Posterior cingulate gyrus (tissue), 11 donors: ENCODE measurements at regions not wholly inside any gene's neighbourhood (a gene's known extent, or its start where the extent isn't known, plus 50 kb on each side); places are given as distances from the start of the nearest gene placed in this dataset.

Experiments
- DNase-seq, 10 donors: peaks; one replicate each; pipeline versions ENCODE4 v3.0.0 to v3.0.0-alpha.2; 2020 to 2021; ENCODE audit warnings: mixed read lengths in 3 of 10
- intact Hi-C: fragments of 100-400 bp; cut with DNase I; formaldehyde crosslinking; loops from one replicate; pipeline ENCODE4 v1.15.1; 2023

DNA sequence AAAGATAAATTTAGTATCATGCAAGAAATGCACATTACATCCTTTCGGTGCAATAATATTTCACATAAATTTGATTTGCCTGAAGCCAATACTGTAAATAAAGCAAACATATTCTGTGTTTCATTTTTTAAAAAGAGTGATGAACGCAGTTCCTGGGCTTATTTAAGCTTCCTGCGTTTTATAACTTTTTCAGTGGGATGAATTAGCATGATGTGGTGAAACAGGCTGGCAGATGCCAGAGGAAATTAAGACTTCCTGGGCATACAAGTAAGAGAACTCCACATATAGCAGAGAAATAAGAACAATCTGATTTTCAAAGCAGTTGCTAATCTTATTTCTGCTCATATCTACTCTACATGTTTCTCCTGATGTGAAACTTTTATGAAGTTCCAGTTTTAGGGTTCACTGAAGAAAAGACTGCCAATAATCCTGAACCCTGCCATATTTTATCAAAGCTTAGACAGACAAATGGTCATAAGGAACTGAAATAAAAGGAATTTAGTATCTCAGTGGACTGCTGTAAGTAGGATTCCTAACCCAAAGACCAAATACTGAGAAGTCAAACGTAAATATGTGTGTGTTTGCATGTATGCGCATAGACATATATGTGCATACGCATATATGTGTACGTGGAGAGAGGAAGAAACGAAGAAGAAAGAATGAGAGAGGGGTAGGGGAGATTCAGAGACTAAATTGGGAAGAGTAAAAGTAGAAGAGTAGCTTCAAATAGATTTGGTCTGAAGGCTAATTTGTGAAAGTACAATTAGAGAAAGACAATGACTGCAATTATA lies 628.6 kb upstream of the CCDC54 start:
- no peak for DNase-seq
- intact Hi-C loops: no loop called here

DNA sequence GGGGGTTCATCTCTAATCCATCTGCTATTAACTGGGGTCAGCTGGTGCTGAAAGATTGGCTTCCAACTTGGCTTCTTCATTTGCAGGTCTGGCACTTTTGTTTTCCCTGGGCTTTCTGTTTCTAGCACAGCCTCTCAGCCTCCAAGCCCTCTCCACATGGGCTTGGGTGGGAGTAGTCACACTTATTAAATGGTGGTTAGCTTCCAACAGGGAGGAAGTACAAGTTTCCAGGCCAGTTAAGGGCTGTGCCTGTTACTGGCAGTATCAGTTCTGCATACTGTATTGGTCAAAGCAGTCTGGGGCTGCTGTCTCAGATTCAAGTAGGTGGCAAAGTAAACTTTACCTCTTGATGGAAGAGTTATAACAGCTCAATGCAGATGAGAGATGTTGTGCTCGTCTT lies 627.1 kb upstream of the CCDC54 start:
- intact Hi-C loops: no loop called here
- DNase-seq: no peak

GRCh38 chr3:106755336-106755735 lies 621.9 kb upstream of the CCDC54 start:
- intact Hi-C loops: no loop called here
- no peak for DNase-seq

- intact Hi-C loops: no loop called here
- DNase-seq: no peak
These were observed 620.3 kb upstream of the CCDC54 start for GRCh38 chr3:106756901-106757300.

DNA sequence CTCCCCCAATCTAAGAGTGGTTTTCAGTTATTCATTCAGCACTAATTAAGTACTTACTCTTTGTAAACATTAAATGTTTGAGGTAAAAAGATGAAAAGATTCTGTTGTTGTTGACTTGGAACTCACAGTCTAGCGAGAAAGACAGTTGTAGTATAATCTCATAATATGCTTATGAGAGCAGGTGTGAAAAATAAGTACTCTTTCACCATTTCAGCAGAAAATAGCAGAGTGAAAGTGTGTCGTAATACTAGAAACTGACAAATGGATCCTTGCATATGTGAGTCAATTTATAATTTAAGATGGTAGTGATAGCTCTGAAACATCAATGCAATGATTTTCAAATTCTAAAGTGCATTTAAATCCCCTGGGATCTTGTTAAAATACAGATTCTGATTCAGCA lies 618.8 kb upstream of the CCDC54 start:
- intact Hi-C loops: no loop called here
- DNase-seq: no peak

DNA sequence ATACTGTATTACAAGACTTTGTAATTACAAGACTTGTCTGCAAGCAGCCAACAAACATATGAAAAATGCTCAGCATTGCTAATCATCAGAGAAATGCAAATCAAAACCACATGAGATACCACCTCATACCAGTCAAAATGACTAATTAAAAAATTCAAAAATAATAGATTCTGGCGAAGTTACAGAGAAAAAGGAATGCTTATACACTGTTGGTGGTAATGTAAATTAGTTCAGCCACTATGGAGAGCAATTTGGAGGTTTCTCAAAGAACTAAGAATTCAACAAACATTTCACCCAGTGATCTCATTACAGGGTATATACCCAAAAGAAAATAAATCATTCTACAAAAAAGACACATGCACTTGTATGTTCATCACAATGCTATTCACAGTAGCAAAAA lies 617.5 kb upstream of the CCDC54 start:
- intact Hi-C loops: no loop called here
- no peak for DNase-seq

DNA sequence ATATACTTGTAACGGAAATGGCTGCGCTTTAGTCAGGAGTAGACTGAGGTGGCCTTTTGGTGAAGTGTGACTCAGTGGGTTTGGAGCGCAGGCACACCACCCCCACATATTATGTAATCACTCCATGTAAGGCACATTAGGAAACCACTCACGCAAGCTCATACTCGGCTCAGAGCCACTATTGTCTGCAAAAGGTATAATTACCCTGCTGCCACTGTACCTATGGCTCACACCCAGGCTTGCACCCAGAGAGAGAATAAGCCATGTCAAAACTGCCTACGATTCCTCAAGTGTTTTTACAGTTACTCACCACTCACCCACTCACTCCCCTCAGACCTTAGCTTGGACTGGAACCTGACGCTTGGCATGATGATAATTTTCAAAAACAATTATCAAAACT lies 611.9 kb upstream of the CCDC54 start:
- intact Hi-C loops: no loop called here
- DNase-seq: no peak

DNA sequence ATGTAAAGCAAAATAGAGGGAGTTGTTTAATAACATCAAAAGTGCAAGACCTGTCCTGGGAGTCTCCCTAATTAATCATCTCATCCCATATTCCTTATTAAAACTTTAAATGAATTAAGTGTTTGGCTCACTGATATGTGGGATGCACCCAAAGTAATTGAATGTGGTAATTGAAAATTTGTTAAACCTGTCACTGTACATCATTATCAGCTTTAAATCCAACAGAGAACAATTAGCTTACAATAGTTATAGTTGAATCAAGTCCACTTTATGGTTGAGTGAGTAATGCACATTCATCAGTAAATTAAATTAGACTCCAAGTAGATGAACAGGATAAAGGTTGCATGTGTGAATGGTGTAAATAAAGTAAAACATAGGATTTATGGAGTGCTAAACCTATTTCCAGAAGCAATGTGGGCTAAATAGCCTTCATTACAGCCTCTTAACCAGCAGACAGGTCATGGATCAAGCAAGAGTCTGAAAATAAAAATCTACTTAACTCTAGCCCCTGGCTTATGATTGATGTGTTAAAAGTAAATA lies 608.2 kb upstream of the CCDC54 start:
- DNase-seq: no peak
- intact Hi-C loops: no loop called here

DNA sequence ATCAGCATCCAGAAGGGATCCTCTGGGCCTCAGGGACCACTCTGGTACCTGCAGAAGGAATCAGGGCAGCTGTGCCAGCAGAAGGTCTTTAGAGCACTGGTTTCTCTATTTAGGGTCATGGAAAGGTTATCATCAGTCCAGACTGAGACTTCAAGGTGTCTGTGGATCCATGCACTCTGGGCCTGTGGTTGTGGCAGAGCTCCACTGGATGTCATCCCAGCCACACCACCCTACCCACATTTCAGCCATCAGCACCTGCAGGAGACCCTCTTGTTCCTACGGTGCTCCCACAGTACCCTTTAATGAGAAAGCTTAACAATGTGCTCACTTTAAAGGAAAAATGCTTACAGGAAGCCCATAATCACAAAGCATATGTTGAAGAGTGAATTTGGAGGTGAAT lies 603.4 kb upstream of the CCDC54 start:
- peak in 1 of 10 donors; percentile 10 for DNase-seq
- intact Hi-C loops: no loop called here

GRCh38 chr3:106783231-106783630 lies 594.0 kb upstream of the CCDC54 start:
- intact Hi-C loops: no loop called here
- no peak for DNase-seq

GRCh38 chr3:106789276-106789675 lies 588.0 kb upstream of the CCDC54 start:
- intact Hi-C loops: no loop called here
- no peak for DNase-seq

- no peak for DNase-seq
- intact Hi-C loops: no loop called here
These were observed 584.5 kb upstream of the CCDC54 start for GRCh38 chr3:106792716-106793115.

GRCh38 chr3:106794442-106794841 lies 582.8 kb upstream of the CCDC54 start:
- intact Hi-C loops: no loop called here
- no peak for DNase-seq

- no peak for DNase-seq
- intact Hi-C loops: no loop called here
These were observed 581.7 kb upstream of the CCDC54 start for GRCh38 chr3:106795553-106795952.

DNA sequence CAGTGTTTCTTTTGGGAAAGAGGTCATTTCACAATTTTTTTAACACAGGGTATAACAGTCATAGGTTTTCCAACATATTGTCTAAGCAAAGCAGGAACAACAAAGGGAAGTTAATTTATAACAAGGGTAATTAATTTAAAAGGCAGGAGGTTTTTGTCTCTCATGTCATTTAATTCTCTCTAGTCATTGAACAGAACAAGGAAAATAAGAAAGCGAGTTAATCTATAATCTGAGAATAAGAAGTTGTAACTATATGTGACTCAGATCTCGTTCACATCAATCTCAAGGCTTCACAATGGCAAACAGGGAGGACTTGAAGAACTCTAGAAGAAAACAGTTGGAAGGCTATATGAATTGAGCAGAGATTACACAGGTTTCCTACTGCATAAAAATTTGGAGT lies 579.8 kb upstream of the CCDC54 start:
- no peak for DNase-seq
- intact Hi-C loops: no loop called here

GRCh38 chr3:106805625-106806024 lies 571.6 kb upstream of the CCDC54 start:
- no peak for DNase-seq
- intact Hi-C loops: no loop called here

DNA sequence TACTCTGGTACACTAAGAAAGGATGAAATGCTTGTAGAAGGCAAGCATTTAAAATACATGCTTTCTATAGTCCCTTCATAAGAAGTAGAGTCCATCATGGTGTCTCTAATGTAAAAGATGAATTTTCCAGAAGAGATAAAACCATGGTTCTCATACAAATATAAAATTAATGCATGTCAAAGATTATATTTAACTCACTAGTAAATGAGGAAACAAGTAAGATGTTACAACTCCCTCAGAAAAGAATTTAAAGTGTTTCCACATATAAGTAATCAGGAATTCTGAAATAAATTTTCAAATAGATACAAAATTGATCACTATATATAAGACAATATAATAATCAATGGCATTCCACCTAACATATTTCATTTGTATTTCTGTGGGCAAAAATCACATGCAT lies 570.3 kb upstream of the CCDC54 start:
- intact Hi-C loops: no loop called here
- DNase-seq: no peak

GRCh38 chr3:106809041-106809440 lies 568.2 kb upstream of the CCDC54 start:
- no peak for DNase-seq
- intact Hi-C loops: no loop called here

- intact Hi-C loops: no loop called here
- no peak for DNase-seq
These were observed 567.5 kb upstream of the CCDC54 start for GRCh38 chr3:106809623-106810299.

DNA sequence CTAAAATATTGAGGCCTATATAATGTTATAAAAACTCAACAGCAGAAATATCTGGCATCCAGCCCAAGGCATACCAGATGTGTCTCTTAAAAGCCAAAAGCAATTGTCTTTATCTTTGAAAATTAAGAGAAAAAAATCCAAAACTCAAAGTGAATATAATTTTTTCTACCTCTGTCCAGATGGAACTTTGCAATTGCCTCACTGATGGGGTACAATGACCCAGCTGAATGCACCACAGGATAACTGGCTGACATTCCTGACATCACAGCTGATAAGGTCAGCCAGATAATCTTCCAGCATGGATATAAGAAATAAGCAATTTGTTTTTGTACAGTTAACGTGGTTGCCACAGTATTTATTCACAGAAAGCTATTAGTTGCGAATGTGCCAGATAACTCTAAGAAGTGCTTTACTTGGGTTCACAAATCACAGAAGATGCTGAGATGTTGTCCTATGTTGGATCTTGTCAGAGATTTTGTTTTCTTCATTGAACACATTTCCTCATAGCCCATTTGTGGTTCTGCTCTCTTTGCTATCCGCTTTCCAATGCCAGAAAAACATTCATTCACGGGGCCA lies 566.9 kb upstream of the CCDC54 start:
- DNase-seq: no peak
- intact Hi-C loops: no loop called here

DNA sequence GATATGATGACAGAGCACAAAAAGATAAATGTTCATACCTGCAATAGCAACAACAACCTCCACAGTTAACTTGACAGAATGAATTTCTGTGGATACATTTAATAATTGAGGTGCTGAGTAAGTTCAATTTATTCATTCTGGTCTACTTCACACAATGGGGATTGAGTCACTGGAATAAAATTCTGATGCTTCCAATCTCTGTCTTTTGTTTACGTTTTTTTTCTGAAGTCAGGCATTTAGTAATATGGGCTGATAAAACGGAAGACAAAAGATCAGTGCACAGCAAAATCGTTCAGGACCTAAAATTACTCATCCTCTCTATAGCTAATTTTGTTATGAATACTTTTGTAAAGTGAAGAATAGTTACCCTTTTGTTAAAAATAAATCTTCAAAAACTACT lies 565.9 kb upstream of the CCDC54 start:
- intact Hi-C loops: no loop called here
- no peak for DNase-seq

DNA sequence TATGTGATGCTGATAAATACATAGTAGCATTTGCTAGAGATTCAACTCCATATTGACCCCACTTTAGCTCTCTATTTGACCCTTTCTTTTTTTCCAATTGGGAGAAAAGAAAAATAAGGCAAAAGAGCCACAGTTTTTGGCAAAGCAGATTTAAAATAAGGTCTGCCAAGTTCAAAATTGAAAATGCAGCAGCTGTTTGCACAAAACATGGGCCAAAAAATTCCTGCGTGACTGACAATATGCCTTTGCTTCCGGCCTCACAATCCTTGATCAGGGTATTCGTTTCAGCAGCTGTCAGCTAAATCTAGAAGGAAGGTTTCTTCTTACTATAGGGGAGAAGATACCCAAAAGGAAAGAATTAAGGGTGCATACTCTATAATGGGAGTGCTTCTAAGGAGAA lies 563.5 kb upstream of the CCDC54 start:
- no peak for DNase-seq
- intact Hi-C loops: no loop called here
